HL-60 (cell line): ENCODE measurements at regions not wholly inside any gene's neighbourhood (a gene's known extent, or its start where the extent isn't known, plus 50 kb on each side); places are given as distances from the start of the nearest gene placed in this dataset.

Source experiments
- DNase-seq, 2 experiments: peaks; one replicate each; pipeline ENCODE4 v3.0.0-alpha.2; 2010 to 2020; ENCODE audit warnings: low read depth in 1 of 2, low spot score in 1 of 2
- H3K27ac ChIP-seq: fragments of 250-450 bp; sonication (Bioruptor Pico); replicated peaks from 2 replicates; pipeline ENCODE4 v1.5.1; 2020; ENCODE audit warnings: mild to moderate bottlenecking, moderate library complexity
- H3K27me3 ChIP-seq: fragments of 250-450 bp; sonication (Bioruptor Pico); 2 replicates; pipeline ENCODE4 v1.5.1; 2021; ENCODE audit warnings: mild to moderate bottlenecking, moderate library complexity; ENCODE audit not compliant: insufficient read depth, poor library complexity, severe bottlenecking
- H3K4me3 ChIP-seq: replicated peaks from 2 replicates; pipeline ENCODE4 v1.5.1; 2011; ENCODE audit warnings: mild to moderate bottlenecking, control low read depth, low read length; ENCODE audit not compliant: insufficient read depth
- CTCF ChIP-seq: IDR thresholded peaks from one replicate; pipeline ENCODE4 v1.5.1; 2011; ENCODE audit warnings: low read length, control low read depth, inconsistent platforms; ENCODE audit not compliant: insufficient read depth
- GABPA ChIP-seq: IDR thresholded peaks from 2 replicates; pipeline ENCODE4 v1.6.1; 2012; ENCODE audit warnings: low read depth
- POLR2AphosphoS5 ChIP-seq: IDR thresholded peaks from 2 replicates; pipeline ENCODE4 v1.6.1; 2012; ENCODE audit warnings: low read depth
- REST ChIP-seq: IDR thresholded peaks from 2 replicates; pipeline ENCODE4 v1.6.1; 2012; ENCODE audit warnings: low read depth; ENCODE audit not compliant: insufficient replicate concordance
- SPI1 ChIP-seq: IDR thresholded peaks from 2 replicates; pipeline ENCODE4 v1.6.1; 2012; ENCODE audit warnings: low read depth, mild to moderate bottlenecking, borderline replicate concordance

DNA sequence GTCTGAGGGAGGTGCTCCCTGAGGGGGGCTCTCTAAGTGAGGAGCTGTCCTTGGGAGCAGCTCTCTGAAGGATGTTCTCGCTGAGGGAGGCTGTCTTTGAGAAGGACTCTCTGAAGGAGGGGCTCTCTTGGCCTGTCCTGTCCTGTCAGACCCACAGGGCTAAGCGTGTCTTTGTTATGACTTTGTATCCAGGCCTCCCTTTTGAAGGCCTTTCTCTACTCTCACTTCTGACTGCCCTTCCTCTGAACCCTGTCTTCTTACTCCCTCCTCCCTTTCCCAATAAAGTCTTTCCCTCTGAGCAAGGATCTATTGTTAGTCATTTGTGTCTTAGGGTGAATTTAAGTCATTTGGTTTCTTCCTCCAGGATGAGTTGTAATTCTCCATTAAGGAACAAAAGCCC is 330.1 kb upstream of the PLET1 start:
- no peak for DNase-seq
- Histone ChIP-seq H3K27me3 (no peaks in the 10 kb centered on the region), H3K4me3 (no peak overlapping the region), H3K27ac (no peak overlapping the region)
- TF ChIP-seq SPI1, result no peak
- no peak for TF ChIP-seq REST
- TF ChIP-seq POLR2AphosphoS5, result no peak
- TF ChIP-seq GABPA, result no peak
- TF ChIP-seq CTCF, result no peak

DNA sequence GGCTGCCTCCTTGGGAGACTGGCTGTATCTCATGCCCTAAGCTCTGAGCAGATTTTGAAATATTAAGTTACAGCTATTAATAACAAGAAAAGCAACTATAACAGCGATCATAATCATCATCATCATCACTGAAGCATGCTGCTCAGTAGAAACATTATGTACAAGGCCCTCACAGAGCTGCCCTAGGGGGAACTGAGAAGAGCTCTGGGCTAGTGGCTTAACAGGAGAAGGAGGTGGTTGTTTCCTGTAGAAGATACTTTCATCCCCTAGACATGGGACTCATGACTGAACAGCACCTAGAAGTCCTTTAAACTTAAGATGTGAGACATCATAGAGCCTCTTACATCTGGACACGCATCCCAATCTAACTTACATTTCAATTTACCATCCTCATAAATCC is 332.8 kb upstream of the PLET1 start:
- no peak for TF ChIP-seq GABPA
- TF ChIP-seq POLR2AphosphoS5, result no peak
- no peak overlapping the region for H3K4me3 ChIP-seq
- DNase-seq, result no peak
- H3K27ac ChIP-seq, result no peak overlapping the region
- no peaks in the 10 kb centered on the region for H3K27me3 ChIP-seq

DNA sequence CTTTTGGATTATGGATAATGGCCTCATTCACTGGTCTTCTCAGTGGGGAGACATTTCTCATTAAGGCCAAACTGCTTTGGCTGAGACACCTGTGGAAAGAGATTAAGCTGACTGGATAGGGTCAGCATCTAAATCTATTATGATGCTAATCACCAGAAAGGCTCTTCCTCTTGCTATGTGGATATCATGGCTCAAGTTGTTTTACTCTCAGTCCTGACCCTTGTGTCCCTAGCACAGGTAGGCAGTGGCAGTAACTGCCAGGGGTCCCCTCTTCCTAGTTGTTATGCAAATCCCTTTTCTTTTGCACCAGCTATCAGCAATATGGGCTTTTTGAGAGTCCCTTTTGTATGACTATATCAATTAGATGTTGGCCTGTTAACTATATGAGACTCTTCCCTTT is 335.7 kb upstream of the PLET1 start:
- H3K4me3 ChIP-seq, result no peak overlapping the region
- peaks cover 4% of the 10 kb centered on the region for H3K27me3 ChIP-seq
- no peak for DNase-seq
- TF ChIP-seq REST (no peak), POLR2AphosphoS5 (no peak), SPI1 (no peak), GABPA (no peak), CTCF (no peak)
- no peak overlapping the region for H3K27ac ChIP-seq

DNA sequence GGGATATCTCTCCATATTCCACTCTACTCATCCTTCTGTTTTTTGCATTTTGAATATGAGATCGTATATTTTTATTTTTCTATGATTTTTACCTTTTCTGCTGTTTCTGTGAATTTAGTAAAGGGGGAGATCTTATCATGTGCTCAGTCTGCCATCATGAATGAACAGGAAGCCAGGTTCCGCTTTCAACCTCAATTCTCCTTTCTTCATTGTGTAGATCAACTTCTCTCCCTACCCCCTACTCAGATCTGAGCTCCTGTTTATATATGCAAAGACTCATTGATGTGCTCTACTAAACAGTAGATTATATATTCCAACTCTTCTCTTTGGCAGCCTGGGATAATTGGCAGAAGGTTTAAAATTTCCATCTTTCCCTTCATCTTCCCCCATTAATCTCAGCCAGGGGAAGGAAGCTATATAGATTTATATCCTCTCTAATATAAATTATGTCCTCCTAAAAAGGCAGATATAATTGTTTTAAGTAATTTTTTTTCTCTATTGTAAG is 336.7 kb upstream of the PLET1 start:
- no peak for TF ChIP-seq CTCF
- no peak for TF ChIP-seq POLR2AphosphoS5
- TF ChIP-seq REST, result no peak
- TF ChIP-seq GABPA, result no peak
- no peak for TF ChIP-seq SPI1
- Histone ChIP-seq H3K27ac (no peak overlapping the region), H3K4me3 (no peak overlapping the region), H3K27me3 (peaks cover 14% of the 10 kb centered on the region)
- no peak for DNase-seq
